Astrocyte of the cerebellum (primary cell): ENCODE measurements at regions not wholly inside any gene's neighbourhood (a gene's known extent, or its start where the extent isn't known, plus 50 kb on each side); places are given as distances from the start of the nearest gene placed in this dataset.

Source experiments
- DNase-seq: peaks from one replicate; pipeline ENCODE4 v3.0.0-alpha.2; 2011; ENCODE audit warnings: low read depth
- H3K4me3 ChIP-seq: 2 replicates; pipeline ENCODE4 v1.5.1; 2011; ENCODE audit warnings: mild to moderate bottlenecking, low read depth, low read length, moderate library complexity
- in situ Hi-C: cut with HindIII; loops from 2 replicates; pipeline ENCODE4 v1.10.0; 2017; ENCODE audit warnings: low sequenced_read_pairs
- TF ChIP-seq, protein P1 (sequence below): IDR thresholded peaks from 2 replicates; pipeline ENCODE4 v1.5.1; 2012; ENCODE audit warnings: low read length, low read depth, moderate library complexity, mild to moderate bottlenecking; ENCODE audit errors: missing control alignments

DNA sequence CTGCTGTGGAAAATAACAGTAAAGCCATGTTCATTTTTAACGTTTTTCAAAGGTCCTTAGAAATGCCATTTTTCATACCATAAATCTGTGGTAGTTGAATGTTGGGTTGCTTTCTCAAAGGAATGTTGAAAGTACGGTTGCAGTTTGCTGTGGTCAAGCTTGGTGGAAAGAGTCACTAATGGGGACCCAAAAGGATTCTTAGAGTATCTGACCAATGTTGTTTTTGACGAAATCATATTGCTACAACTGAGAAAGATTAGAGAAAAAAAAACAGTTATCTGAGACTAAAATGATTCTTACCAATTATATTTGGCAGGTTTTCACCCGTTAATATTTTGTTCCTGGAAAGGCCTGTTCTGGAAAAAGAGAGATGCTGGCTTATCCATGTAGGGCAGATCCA, 439.5 kb upstream of the ETAA1 start:
- DNase-seq: no peak
- in situ Hi-C loops: no loop called here
- TF ChIP-seq, protein P1, sequence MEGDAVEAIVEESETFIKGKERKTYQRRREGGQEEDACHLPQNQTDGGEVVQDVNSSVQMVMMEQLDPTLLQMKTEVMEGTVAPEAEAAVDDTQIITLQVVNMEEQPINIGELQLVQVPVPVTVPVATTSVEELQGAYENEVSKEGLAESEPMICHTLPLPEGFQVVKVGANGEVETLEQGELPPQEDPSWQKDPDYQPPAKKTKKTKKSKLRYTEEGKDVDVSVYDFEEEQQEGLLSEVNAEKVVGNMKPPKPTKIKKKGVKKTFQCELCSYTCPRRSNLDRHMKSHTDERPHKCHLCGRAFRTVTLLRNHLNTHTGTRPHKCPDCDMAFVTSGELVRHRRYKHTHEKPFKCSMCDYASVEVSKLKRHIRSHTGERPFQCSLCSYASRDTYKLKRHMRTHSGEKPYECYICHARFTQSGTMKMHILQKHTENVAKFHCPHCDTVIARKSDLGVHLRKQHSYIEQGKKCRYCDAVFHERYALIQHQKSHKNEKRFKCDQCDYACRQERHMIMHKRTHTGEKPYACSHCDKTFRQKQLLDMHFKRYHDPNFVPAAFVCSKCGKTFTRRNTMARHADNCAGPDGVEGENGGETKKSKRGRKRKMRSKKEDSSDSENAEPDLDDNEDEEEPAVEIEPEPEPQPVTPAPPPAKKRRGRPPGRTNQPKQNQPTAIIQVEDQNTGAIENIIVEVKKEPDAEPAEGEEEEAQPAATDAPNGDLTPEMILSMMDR: no peak
- H3K4me3 ChIP-seq: no peak overlapping the region

DNA sequence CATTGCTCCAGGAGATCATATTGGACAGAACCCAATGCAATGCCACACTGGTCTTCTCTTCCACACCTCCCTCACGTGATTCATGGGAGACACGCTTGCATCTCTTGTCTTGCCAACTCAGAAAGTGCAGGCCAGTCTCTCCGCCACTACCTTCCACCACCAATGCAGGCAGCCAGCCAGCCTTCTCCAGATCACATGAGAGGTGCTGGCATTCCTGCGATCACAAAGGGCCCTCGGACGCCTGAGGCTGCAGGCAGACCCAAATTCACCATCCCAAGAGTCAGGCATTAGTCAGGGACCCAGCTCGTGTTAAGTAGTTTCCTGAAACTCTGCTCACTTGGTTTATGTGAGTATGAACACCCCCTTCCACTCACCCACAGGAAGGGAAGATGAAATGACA, 437.0 kb upstream of the ETAA1 start:
- TF ChIP-seq, protein P1: no peak
- in situ Hi-C loops: no loop called here
- no peak for DNase-seq
- no peak overlapping the region for H3K4me3 ChIP-seq

DNA sequence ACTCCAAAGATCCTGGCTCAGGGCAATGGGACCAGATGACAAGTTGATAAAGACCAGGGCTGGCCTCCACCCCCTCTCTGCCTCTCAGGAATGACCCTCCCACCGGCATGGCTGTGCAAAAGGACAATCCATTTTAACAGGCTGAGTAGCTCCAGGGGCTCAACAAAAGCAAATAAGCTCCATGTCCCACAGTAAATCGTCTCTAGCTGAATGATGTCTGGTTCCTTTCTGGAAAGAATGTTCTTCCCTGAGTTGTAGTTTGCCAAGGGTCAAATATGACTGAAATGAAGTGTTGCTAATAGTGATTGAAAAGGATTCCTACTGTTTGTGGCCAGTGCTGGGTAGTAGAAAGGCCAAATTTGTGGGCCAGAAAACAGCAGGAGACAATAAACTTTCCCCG, 434.4 kb upstream of the ETAA1 start:
- TF ChIP-seq, protein P1: no peak
- in situ Hi-C loops: no loop called here
- DNase-seq: peak; percentile 83
- H3K4me3 ChIP-seq: no peak overlapping the region

DNA sequence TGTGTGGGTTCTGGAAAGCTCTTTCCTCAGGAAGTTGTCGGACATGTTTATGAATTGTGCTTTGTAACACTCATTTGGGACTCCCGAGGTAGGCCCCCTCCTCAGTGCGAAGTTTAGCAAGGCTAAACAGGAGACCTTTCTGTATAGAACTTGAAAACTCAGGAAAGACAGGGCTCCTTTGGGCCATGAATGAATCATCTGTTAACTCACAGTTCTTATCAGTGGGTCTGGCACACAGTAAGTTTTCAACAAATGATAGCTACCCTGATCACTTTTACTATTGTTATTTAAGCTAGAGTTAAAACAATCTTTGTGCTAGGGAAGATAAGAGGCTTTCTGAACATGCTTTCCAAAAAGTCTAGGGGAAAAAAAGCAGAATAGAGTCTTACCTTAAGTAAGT, 430.5 kb upstream of the ETAA1 start:
- H3K4me3 ChIP-seq: no peak overlapping the region
- no peak for DNase-seq
- TF ChIP-seq, protein P1: no peak
- in situ Hi-C loops: no loop called here

DNA sequence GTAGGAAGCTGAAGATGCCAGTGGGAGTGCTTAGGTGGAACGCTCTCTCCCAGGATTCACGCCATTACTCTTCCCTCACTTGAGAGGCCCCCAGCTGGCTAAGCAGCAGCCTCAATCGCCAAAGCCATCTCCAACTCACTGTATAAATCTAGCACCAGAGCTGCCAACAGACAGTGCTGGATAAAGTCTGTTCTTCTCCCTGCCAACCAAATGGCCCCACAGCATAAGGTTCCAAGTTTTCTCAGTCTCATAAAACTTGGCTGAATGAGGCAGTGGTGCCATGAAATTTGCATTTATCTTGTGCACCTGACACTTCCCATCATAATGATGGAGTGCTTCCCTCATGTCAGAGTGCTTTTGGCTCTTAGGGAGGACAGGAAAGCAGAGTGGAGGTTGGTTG, 428.2 kb upstream of the ETAA1 start:
- DNase-seq: no peak
- in situ Hi-C loops: no loop called here
- TF ChIP-seq, protein P1: no peak
- H3K4me3 ChIP-seq: no peak overlapping the region

DNA sequence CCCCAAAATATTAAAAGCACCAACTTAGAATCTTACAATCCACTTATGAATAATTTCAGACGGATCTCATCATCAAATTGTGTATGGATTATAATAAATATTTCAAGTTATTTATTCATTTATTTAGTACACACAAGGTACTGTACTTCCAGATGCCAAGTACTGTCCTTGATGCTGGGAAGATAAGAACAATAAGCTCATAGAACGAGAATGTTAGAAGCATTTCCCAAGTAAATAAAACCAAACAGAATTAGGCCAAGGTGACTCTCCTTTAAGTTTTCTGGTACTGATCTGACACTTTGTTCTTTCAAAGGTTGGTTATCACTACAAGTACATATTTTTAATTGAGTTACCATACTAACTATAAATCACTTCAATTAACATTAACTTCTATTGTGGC, 416.1 kb upstream of the ETAA1 start:
- H3K4me3 ChIP-seq: no peak overlapping the region
- in situ Hi-C loops: loop anchor here (10.0 kb wide), 1 partner anchor 536 kb away; no protein-coding TSS in a partner anchor
- TF ChIP-seq, protein P1: no peak
- no peak for DNase-seq

DNA sequence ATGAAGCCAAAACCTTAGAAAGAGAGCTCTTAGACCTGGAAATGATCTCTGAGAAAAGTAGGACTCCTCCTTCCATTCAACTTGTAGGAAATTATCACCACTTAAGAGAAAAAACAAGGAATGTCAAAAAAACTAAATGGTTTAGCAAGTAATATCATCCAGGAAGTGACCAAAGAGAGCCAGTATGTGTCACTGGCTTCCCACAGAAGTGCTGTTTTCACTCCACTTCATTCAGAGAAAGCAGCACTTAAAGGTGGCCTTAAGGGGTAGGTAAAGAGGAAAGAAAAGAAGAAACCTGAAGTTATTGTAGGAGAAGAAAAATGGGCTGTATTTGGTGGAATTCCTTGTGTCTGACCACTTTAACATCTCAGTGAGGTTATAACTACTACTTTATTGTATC, 414.4 kb upstream of the ETAA1 start:
- no peak for DNase-seq
- in situ Hi-C loops: loop anchor here (10.0 kb wide), 1 partner anchor 538 kb away; no protein-coding TSS in a partner anchor
- TF ChIP-seq, protein P1: no peak
- H3K4me3 ChIP-seq: no peak overlapping the region
